ENCODE measurements at regions not wholly inside any gene's neighbourhood (a gene's known extent, or its start where the extent isn't known, plus 50 kb on each side); places are given as distances from the start of the nearest gene placed in this dataset.

GRCh38 chr7:46479680-46480079 lies 558.6 kb upstream of the IGFBP3 start:
- no peak for TF ChIP-seq ATF3 (IDR thresholded peaks at IDR 0.05; ENCODE audit: insufficient read depth, low read depth, low read length)
- TF ChIP-seq SIRT6 (IDR thresholded peaks at IDR 0.05; ENCODE audit: low read length), result no peak
- TF ChIP-seq JUND (IDR thresholded peaks at IDR 0.05; ENCODE audit: low read length), result no peak
- no peak for TF ChIP-seq MAX (IDR thresholded peaks at IDR 0.05)

Measured in H1 (cell line).